CD4-positive, CD25-positive, alpha-beta regulatory T cell (primary cell): ENCODE measurements at regions not wholly inside any gene's neighbourhood (a gene's known extent, or its start where the extent isn't known, plus 50 kb on each side); places are given as distances from the start of the nearest gene placed in this dataset.
A peak's percentile ranks its signal among the peaks of the same experiment; 100 is the strongest.

Experiments
- ATAC-seq, 2 donors: fragments of 150-1000 bp; cut with Tn5 transposase; one replicate each; pipeline ENCODE4 v1.10.0; 2021; ENCODE audit warnings: low read depth in 2 of 2, moderate number of reproducible peaks in 2 of 2, moderate library complexity in 1 of 2
- DNase-seq, 3 donors: peaks; one replicate each; pipeline versions ENCODE4 v3.0.0 to v3.0.0-alpha.2; 2012 to 2022; ENCODE audit warnings: mixed read lengths in 1 of 3
- H3K27ac ChIP-seq: one replicate; pipeline ENCODE4 v1.7.0; 2013; ENCODE audit warnings: mild to moderate bottlenecking, low read length; ENCODE audit not compliant: insufficient read depth, poor library complexity, severe bottlenecking
- H3K27me3 ChIP-seq: one replicate; pipeline ENCODE4 v1.7.0; 2013; ENCODE audit warnings: low read length; ENCODE audit not compliant: control insufficient read depth, insufficient read depth
- H3K36me3 ChIP-seq: one replicate; pipeline ENCODE4 v1.7.0; 2013; ENCODE audit warnings: mild to moderate bottlenecking, low read length, moderate library complexity; ENCODE audit not compliant: control insufficient read depth, insufficient read depth
- H3K4me1 ChIP-seq: 2 replicates; pipeline ENCODE4 v1.7.0; 2013; ENCODE audit warnings: mild to moderate bottlenecking, low read length; ENCODE audit not compliant: insufficient read depth, control insufficient read depth, poor library complexity, severe bottlenecking
- H3K4me3 ChIP-seq: one replicate; pipeline ENCODE4 v1.7.0; 2013; ENCODE audit warnings: low read depth, mild to moderate bottlenecking, low read length, moderate library complexity
- H3K9me3 ChIP-seq, 2 experiments: 1 replicate in 1 of 2; 2 replicates in 1 of 2; pipeline ENCODE4 v1.7.0; 2013; ENCODE audit warnings: low read length in 2 of 2, mild to moderate bottlenecking in 1 of 2, moderate library complexity in 1 of 2; ENCODE audit not compliant: control insufficient read depth in 2 of 2
- H3K27ac Mint-ChIP-seq, 3 donors: one replicate each; pipeline ENCODE4 v1.8.0; 2020 to 2022; ENCODE audit warnings: mild to moderate bottlenecking in 3 of 3, mixed read lengths in 3 of 3, moderate library complexity in 2 of 3
- H3K27me3 Mint-ChIP-seq: one replicate; pipeline ENCODE4 v1.8.0; 2022; ENCODE audit warnings: mild to moderate bottlenecking, mixed read lengths
- H3K36me3 Mint-ChIP-seq: one replicate; pipeline ENCODE4 v1.8.0; 2020; ENCODE audit warnings: mixed read lengths
- H3K4me1 Mint-ChIP-seq, 4 donors: one replicate each; pipeline ENCODE4 v1.8.0; 2020 to 2022; ENCODE audit warnings: mixed read lengths in 4 of 4, mild to moderate bottlenecking in 1 of 4
- H3K4me3 Mint-ChIP-seq, 4 donors: one replicate each; pipeline ENCODE4 v1.8.0; 2020 to 2022; ENCODE audit warnings: mild to moderate bottlenecking in 4 of 4, mixed read lengths in 4 of 4, moderate library complexity in 3 of 4
- H3K9me3 Mint-ChIP-seq, 7 donors: one replicate each; pipeline ENCODE4 v1.8.0; 2020 to 2022; ENCODE audit warnings: mixed read lengths in 7 of 7, mild to moderate bottlenecking in 3 of 7, moderate library complexity in 2 of 7

GRCh38 chr1:230002164-230002803 lies 64.8 kb upstream of the GALNT2 start:
- Mint-ChIP-seq H3K4me1 (no peaks in the 10 kb centered on the region), H3K27me3 (peaks cover 4% of the 10 kb centered on the region), H3K36me3 (no peaks in the 10 kb centered on the region), H3K9me3 (peaks cover 0 to 3% (median 0%) of the 10 kb centered on the region in 7 donors), H3K4me3 (no peak overlapping the region), H3K27ac (peak overlapping the region in 1 of 3 donors; percentile 15)
- no peaks in the 10 kb centered on the region for H3K4me1 ChIP-seq
- H3K27ac ChIP-seq: no peak overlapping the region
- H3K9me3 ChIP-seq: no peaks in the 10 kb centered on the region
- no peaks in the 10 kb centered on the region for H3K36me3 ChIP-seq
- no peaks in the 10 kb centered on the region for H3K27me3 ChIP-seq
- ATAC-seq: no peak
- H3K4me3 ChIP-seq: no peak overlapping the region
- no peak for DNase-seq

- ATAC-seq (no peak), DNase-seq (no peak)
- no peaks in the 10 kb centered on the region for H3K27me3 ChIP-seq
- Mint-ChIP-seq H3K4me1 (no peaks in the 10 kb centered on the region), H3K27ac (no peak overlapping the region), H3K9me3 (peaks cover 0 to 3% (median 0%) of the 10 kb centered on the region in 7 donors), H3K4me3 (no peak overlapping the region), H3K27me3 (peaks cover 4% of the 10 kb centered on the region), H3K36me3 (no peaks in the 10 kb centered on the region)
- H3K36me3 ChIP-seq: no peaks in the 10 kb centered on the region
- H3K4me3 ChIP-seq: no peak overlapping the region
- H3K9me3 ChIP-seq: no peaks in the 10 kb centered on the region
- H3K4me1 ChIP-seq: no peaks in the 10 kb centered on the region
- no peak overlapping the region for H3K27ac ChIP-seq
Observed at GRCh38 chr1:230003409-230003808, 63.6 kb upstream of the GALNT2 start.

- no peak for ATAC-seq
- Mint-ChIP-seq H3K4me3 (no peak overlapping the region), H3K9me3 (no peaks in the 10 kb centered on the region), H3K27ac (no peak overlapping the region), H3K36me3 (no peaks in the 10 kb centered on the region), H3K27me3 (peaks cover 4% of the 10 kb centered on the region), H3K4me1 (no peaks in the 10 kb centered on the region)
- no peak for DNase-seq
- H3K4me1 ChIP-seq: no peaks in the 10 kb centered on the region
- no peaks in the 10 kb centered on the region for H3K9me3 ChIP-seq
- no peak overlapping the region for H3K27ac ChIP-seq
- no peaks in the 10 kb centered on the region for H3K27me3 ChIP-seq
- H3K36me3 ChIP-seq: no peaks in the 10 kb centered on the region
- no peak overlapping the region for H3K4me3 ChIP-seq
Observed at GRCh38 chr1:230005040-230005439, 62.0 kb upstream of the GALNT2 start.

- DNase-seq (no peak), ATAC-seq (no peak)
- no peaks in the 10 kb centered on the region for H3K4me1 Mint-ChIP-seq
- Histone ChIP-seq H3K36me3 (no peaks in the 10 kb centered on the region), H3K9me3 (no peaks in the 10 kb centered on the region), H3K4me1 (no peaks in the 10 kb centered on the region), H3K27me3 (no peaks in the 10 kb centered on the region), H3K4me3 (no peak overlapping the region), H3K27ac (no peak overlapping the region)
- peak overlapping the region in 1 of 4 donors; percentile 4 for H3K4me3 Mint-ChIP-seq
- no peaks in the 10 kb centered on the region for H3K36me3 Mint-ChIP-seq
- H3K27ac Mint-ChIP-seq: no peak overlapping the region
- no peaks in the 10 kb centered on the region for H3K9me3 Mint-ChIP-seq
- peaks cover 6% of the 10 kb centered on the region for H3K27me3 Mint-ChIP-seq
Observed at GRCh38 chr1:230008721-230009120, 58.3 kb upstream of the GALNT2 start.

GRCh38 chr1:230009611-230010313 lies 57.3 kb upstream of the GALNT2 start:
- Mint-ChIP-seq H3K4me1 (no peaks in the 10 kb centered on the region), H3K27me3 (peaks cover 11% of the 10 kb centered on the region), H3K4me3 (no peak overlapping the region), H3K27ac (no peak overlapping the region), H3K36me3 (no peaks in the 10 kb centered on the region), H3K9me3 (no peaks in the 10 kb centered on the region)
- Histone ChIP-seq H3K4me3 (no peak overlapping the region), H3K27ac (no peak overlapping the region), H3K9me3 (no peaks in the 10 kb centered on the region), H3K36me3 (no peaks in the 10 kb centered on the region), H3K4me1 (no peaks in the 10 kb centered on the region), H3K27me3 (no peaks in the 10 kb centered on the region)
- DNase-seq (no peak), ATAC-seq (no peak)

- H3K4me1 Mint-ChIP-seq: no peaks in the 10 kb centered on the region
- no peaks in the 10 kb centered on the region for H3K36me3 Mint-ChIP-seq
Observed at GRCh38 chr1:230010603-230011332, 56.3 kb upstream of the GALNT2 start.

GRCh38 chr1:230011333-230012092 lies 55.5 kb upstream of the GALNT2 start:
- ATAC-seq (no peak), DNase-seq (peak in 1 of 3 donors; percentile 7)
- Histone ChIP-seq H3K4me1 (no peaks in the 10 kb centered on the region), H3K27ac (no peak overlapping the region), H3K27me3 (no peaks in the 10 kb centered on the region), H3K36me3 (no peaks in the 10 kb centered on the region), H3K9me3 (no peaks in the 10 kb centered on the region), H3K4me3 (no peak overlapping the region)
- Mint-ChIP-seq H3K4me1 (no peaks in the 10 kb centered on the region), H3K9me3 (no peaks in the 10 kb centered on the region), H3K27ac (no peak overlapping the region), H3K4me3 (no peak overlapping the region), H3K36me3 (no peaks in the 10 kb centered on the region), H3K27me3 (peaks cover 11% of the 10 kb centered on the region)

More at GRCh38 chr1:230010603-230011332, 56.3 kb upstream of the GALNT2 start:
- Histone ChIP-seq H3K27ac (no peak overlapping the region), H3K36me3 (no peaks in the 10 kb centered on the region), H3K4me1 (no peaks in the 10 kb centered on the region), H3K27me3 (no peaks in the 10 kb centered on the region), H3K4me3 (no peak overlapping the region), H3K9me3 (no peaks in the 10 kb centered on the region)
- H3K9me3 Mint-ChIP-seq: no peaks in the 10 kb centered on the region
- H3K27me3 Mint-ChIP-seq: peaks cover 11% of the 10 kb centered on the region
- DNase-seq (no peak), ATAC-seq (no peak)
- no peak overlapping the region for H3K27ac Mint-ChIP-seq
- H3K4me3 Mint-ChIP-seq: no peak overlapping the region
